ENCODE measurements at regions not wholly inside any gene's neighbourhood (a gene's known extent, or its start where the extent isn't known, plus 50 kb on each side); places are given as distances from the start of the nearest gene placed in this dataset.

GRCh38 chr5:10867389-10868303, 106.6 kb upstream of the DAP start:
- no peaks in the 10 kb centered on the region for H3K9me3 ChIP-seq (ENCODE audit: severe bottlenecking)
- DNase-seq (ENCODE audit: low spot score) (no peak), ATAC-seq (ENCODE audit: low read depth) (no peak)
- no peaks in the 10 kb centered on the region for H3K36me3 ChIP-seq (ENCODE audit: low read depth)
- TF ChIP-seq CTCF (IDR thresholded peaks at IDR 0.05; ENCODE audit: poor library complexity, severe bottlenecking) = no peak
- H3K27me3 ChIP-seq (ENCODE audit: insufficient read depth, poor library complexity, severe bottlenecking) = peaks cover 41% of the 10 kb centered on the region
- no peak overlapping the region for H3K27ac ChIP-seq (ENCODE audit: poor library complexity, severe bottlenecking)
- H3K4me3 ChIP-seq (ENCODE audit: severe bottlenecking) = no peak overlapping the region
- H3K4me1 ChIP-seq (ENCODE audit: insufficient read depth, poor library complexity, severe bottlenecking) = no peaks in the 10 kb centered on the region

- Histone ChIP-seq H3K36me3 (ENCODE audit: low read depth) (no peaks in the 10 kb centered on the region), H3K4me3 (ENCODE audit: severe bottlenecking) (no peak overlapping the region), H3K4me1 (ENCODE audit: insufficient read depth, poor library complexity, severe bottlenecking) (no peaks in the 10 kb centered on the region), H3K9me3 (ENCODE audit: severe bottlenecking) (no peaks in the 10 kb centered on the region), H3K27me3 (ENCODE audit: insufficient read depth, poor library complexity, severe bottlenecking) (peaks cover 41% of the 10 kb centered on the region), H3K27ac (ENCODE audit: poor library complexity, severe bottlenecking) (no peak overlapping the region)
- ATAC-seq (ENCODE audit: low read depth) (no peak), DNase-seq (ENCODE audit: low spot score) (no peak)
- TF ChIP-seq CTCF (IDR thresholded peaks at IDR 0.05; ENCODE audit: poor library complexity, severe bottlenecking) = peak; percentile 52
Observed at GRCh38 chr5:10866913-10867312, 105.9 kb upstream of the DAP start.

DNA sequence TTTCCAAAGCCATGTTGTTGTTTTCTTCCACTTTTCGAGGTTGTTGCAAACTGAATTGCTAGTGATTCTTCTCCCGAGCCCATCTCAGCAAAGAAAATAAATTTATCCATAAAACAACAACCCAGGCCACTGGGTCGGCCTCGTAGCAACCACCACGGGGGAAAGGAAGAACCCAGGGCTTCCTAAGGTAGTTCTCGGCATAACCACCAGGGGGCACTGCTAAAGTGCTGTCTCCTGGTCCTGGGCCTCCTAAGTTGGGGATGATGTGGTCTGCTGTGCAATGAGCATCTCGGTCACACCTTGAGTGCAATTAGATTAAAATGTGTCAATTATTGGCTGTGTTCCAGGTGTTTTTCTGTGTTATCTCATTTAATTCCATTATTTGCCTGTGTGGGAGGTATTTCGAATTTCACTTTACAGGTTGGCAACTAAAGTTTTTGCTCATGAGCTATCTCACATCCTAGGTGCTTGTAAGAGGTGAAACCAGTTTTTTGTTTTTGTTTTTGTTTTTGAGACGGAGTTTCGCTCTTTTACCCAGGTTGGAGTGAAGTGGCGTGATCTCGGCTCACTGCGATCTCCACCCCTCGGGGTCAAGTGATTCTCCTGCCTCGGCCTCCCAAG, 102.8 kb upstream of the DAP start:
- Histone ChIP-seq H3K4me1 (ENCODE audit: insufficient read depth, poor library complexity, severe bottlenecking) (no peaks in the 10 kb centered on the region), H3K36me3 (ENCODE audit: low read depth) (no peaks in the 10 kb centered on the region), H3K9me3 (ENCODE audit: severe bottlenecking) (no peaks in the 10 kb centered on the region), H3K4me3 (ENCODE audit: severe bottlenecking) (no peak overlapping the region), H3K27me3 (ENCODE audit: insufficient read depth, poor library complexity, severe bottlenecking) (peaks cover 20% of the 10 kb centered on the region), H3K27ac (ENCODE audit: poor library complexity, severe bottlenecking) (no peak overlapping the region)
- peak; percentile 89 for TF ChIP-seq CTCF (IDR thresholded peaks at IDR 0.05; ENCODE audit: poor library complexity, severe bottlenecking)
- ATAC-seq (ENCODE audit: low read depth) (peak; percentile 66; the same call in 1 of the 3 replicates), DNase-seq (ENCODE audit: low spot score) (no peak)

DNA sequence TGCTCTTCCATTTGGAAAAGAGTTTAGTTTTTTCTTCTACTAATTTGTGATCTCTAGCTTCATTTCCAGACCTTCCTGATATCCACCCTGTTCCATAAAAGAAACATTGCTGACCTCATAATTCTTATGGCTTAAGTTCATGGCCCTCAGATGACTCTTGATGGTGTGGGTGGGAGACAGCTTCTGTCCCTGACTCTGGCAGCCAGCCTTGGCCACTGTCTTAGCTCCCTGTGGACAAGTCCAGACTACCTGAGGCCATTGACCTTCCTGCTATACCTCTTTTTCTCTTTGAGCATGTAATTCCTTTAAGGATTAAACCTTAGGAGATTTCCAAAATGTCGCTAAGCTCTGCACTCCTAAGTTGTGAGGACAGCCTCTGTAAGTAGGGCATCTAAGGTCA, 101.1 kb upstream of the DAP start:
- H3K27ac ChIP-seq (ENCODE audit: poor library complexity, severe bottlenecking) = no peak overlapping the region
- ATAC-seq (ENCODE audit: low read depth) = no peak

More for the DNA sequence above, 101.1 kb upstream of the DAP start:
- peaks cover 13% of the 10 kb centered on the region for H3K27me3 ChIP-seq (ENCODE audit: insufficient read depth, poor library complexity, severe bottlenecking)
- TF ChIP-seq CTCF (IDR thresholded peaks at IDR 0.05; ENCODE audit: poor library complexity, severe bottlenecking) = no peak
- no peak overlapping the region for H3K4me3 ChIP-seq (ENCODE audit: severe bottlenecking)
- DNase-seq (ENCODE audit: low spot score) = no peak
- no peaks in the 10 kb centered on the region for H3K9me3 ChIP-seq (ENCODE audit: severe bottlenecking)
- H3K36me3 ChIP-seq (ENCODE audit: low read depth) = no peaks in the 10 kb centered on the region
- no peaks in the 10 kb centered on the region for H3K4me1 ChIP-seq (ENCODE audit: insufficient read depth, poor library complexity, severe bottlenecking)
